HG02763 (cell line): ENCODE measurements at regions not wholly inside any gene's neighbourhood (a gene's known extent, or its start where the extent isn't known, plus 50 kb on each side); places are given as distances from the start of the nearest gene placed in this dataset.
"Not testable (repeated sequence)": the region's sequence is repeated elsewhere in the genome, so short reads cannot be mapped to it uniquely, and the experiment has no call there.

Experiments used
- ATAC-seq: cut with Tn5 transposase; IDR thresholded peaks from one replicate; pipeline ENCODE4 v1.9.1; 2021; ENCODE audit warnings: mild to moderate bottlenecking, moderate library complexity; ENCODE audit not compliant: unreplicated experiment

DNA sequence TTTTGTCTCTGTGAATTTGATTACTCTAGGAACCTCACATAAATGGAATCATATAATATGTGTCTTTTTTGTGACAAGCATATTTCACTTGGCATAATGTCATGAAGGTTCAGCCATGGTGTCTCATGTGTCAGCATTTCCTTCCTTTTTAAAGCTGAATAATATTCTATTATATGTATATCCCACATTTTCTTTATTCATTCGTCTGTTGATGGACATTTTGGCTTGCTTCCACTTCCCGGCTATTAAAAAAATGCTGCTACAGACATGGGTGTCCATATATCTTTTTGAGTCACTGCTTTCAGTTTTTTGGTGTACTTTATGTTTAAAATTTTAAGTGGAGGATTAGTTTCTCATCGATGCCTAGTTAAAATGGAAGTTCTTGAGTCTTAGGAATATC is 59.8 kb upstream of the C5orf63 start:
- ATAC-seq: no peak

DNA sequence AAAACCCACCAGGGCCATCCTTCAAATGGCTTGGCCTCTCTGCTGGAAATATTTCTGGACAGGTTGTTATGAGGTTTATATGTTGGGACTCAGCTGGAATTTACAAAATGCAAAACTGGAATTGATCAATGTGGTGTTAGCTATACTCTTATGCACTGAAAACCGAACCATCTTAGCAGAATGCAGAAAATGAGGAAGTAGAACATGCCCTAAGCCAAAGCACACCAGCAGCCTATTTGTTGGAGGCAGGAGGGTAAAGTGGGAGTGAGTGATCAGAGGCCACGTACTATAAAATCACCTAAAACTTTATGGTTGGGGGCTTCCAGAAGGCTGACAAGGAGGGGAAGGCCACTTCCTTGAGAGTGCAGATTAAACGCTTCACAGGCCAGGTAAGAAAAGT is 63.6 kb upstream of the C5orf63 start:
- ATAC-seq: no peak

DNA sequence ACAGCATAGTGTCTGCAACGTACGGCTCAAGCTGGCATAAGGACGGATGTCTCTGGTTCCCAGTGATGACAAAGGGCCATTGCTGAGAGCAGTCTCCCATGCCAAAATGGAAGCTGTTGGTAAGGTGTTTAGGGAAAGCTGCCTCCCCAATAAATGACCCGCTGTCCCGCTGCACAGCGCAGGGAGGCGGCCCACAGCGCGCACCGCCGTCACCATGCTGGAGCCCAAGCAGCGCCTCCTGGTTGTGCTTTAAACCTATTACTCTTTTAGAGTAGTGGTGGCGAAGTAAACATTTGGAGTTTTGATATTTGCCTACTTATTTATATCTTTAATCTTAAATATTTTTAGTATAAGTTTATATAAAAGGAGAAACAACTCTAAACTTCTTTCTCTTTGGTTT is 70.4 kb upstream of the C5orf63 start:
- no peak for ATAC-seq

DNA sequence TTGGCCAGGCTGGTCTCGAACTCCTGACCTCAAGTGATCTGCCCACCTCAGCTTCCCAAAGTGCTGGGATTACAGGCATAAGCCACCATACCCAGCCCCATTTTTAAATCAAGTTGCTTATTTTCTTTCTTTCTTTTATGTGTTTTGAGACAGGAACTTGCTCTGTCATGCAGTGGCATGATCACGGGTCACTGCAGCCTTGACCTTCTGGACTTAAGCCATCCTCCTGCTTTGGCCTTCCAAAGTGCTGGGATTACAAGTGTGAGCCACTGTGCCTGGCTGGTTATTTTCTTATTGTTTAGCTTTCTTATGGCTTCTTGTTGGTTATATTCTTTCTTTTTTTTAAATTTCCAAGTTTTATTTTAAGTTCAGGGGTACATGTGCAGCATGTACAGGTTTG is 79.7 kb upstream of the C5orf63 start:
- ATAC-seq: no peak

DNA sequence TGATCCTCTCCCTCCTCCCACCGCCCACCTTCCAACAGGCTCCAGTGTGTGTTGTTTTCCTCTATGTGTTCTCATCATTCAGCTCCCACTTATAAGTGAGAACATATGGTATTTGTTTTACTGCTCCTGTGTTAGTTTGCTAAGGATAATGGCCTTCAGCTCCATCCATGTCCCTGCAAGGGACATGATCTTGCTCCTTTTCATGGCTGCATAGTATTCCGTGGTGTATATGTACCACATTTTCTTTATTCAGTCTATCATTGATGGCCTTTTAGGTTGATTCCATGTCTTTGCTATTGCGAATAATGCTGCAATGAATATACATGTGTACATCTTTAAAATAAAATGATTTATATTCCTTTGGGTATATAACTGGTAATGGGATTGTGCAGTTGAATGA is 80.2 kb upstream of the C5orf63 start:
- ATAC-seq: no peak

DNA sequence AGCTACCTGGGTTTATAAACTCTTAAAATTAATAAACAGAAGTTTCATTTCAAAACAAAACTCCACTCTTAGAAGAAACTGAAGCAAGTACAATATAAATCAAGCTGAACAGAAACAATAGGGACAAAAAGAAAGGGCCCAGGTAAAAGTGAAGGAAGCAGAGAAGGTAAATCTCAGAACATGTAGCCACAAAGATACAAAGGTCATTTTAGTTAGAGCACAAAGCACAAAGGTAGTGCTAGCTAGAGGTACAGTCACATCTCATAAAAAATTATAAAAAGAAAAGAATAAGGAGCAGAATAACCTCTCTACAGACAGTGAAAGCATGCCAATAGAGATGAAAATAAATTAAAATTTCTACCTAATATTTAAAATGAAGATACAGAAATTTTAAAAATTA is 90.4 kb upstream of the C5orf63 start:
- no peak for ATAC-seq

DNA sequence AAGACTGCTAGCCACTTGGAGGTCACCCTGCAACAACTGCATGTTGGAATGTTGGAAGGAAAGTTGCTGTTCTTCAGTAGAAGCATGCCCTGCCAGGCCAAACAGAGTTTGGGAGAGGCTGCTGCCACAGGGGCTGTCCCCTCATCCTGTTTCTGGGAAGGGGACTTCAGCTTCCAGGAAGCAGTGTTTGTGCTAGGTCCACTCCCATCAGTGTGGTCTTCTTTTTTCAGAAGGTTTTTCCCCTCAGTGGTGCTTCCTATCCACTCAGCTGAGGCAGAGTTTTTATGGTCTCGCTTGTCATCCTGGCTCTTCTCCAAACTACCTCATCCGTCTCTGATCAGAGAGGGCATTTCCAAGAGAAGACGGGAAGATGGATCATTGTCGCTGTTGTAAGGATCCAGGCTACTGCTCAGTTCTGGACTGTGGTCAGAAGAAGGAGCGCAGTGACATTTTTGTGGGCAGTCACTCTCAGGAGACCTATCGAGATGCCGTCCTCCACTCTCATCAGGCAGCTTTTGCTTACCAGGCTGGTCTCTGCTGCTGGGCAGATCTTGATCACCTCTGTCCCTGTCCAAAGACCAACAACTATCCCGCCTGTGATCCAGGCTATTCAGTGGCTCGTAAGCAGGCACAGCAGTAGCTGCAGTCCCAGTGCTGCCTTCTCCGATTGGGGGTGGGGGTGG is 97.8 kb upstream of the C5orf63 start:
- no peak for ATAC-seq

DNA sequence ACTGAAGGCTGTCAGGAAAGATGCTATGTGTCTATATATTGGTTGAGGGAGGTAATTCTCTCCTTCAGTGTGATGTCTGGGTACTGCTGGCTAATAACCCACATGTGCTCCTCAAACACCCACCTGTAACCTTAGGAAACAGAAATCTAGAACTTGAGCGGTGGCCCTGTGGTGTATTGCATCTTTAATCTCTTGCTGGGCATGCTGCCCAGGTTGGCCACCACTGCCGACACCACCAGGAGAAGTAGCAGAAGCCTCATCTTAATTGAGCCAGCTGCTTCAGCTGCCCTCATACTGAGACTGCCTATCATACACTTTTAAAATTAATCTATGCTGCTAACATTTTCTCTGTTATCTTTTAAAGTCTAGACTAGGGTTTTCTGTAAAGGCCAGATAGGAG is 103.5 kb upstream of the C5orf63 start:
- ATAC-seq: no peak

DNA sequence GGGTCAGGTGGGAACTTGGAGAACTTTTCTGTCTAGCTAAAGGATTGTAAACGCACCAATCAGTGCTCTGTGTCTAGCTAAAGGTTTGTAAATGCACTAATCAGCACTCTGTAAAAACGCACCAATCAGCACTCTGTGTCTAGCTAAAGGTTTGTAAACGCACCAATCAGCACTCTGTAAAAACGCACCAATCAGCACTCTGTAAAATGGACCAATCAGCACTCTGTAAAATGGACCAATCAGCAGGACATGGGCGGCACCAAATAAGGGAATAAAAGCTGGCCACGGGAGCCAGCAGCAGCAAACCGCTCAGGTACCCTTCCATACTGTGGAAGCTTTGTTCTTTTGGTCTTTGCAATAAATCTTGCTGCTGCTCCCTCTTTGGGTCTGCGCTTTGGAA is 108.0 kb upstream of the MEGF10 start:
- ATAC-seq: not testable (repeated sequence)

DNA sequence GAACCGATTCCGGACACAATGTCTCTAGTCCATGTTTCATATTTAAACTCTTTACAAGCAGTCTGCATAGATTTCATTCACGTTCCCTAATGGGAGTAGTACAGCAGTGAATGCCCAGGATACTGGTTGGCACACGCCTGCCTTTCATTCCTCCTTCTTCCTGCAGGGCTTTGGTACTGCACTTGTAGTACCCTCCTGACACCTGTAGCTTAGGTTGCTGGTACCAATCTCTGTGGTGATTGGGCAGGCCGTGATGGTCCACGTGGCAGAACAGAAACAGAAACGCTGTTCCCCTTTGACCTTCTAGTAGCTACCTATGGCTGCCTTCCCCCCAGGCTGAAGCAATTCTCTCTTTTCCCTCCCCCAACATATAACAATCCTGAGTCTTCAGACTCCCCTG is 107.3 kb upstream of the MEGF10 start:
- no peak for ATAC-seq

DNA sequence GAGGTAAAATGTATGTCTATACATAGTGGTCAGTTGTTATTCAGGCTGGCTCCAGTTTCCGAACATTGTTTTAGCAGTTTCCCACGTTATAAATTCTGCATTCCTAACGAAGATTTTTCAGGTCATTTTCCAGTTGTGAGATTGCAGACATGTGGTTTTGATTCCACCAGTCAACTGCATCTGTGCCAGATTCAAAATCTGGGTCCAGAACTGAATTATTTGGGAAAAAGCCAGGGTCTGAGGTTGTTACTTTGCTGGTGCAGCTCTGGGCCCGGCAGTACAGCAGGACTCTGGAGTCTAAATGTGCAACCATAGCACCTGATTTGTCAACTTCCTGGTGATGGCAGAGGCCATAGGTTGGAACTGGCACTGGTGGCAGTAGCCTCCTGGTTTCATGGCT is 105.7 kb upstream of the MEGF10 start:
- ATAC-seq: no peak

DNA sequence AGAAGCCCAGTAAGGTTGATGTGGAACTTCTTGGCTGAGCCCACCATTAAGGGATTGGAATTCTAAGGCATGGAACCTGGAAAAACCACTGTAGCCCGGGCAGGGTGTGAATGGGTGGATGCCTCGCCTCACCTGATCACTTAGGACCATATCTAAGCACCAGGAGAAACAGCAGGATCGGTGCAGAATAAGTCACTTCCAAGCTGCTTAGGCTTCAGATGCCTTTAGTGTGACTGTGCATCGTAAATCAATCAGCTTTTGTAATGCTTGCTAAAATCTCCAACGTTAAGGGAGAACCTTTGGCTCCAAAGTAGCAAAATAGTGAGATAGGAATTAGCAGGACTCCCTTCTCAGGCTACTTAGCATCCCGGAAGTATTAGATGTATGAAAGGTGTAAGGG is 103.9 kb upstream of the MEGF10 start:
- ATAC-seq: no peak

DNA sequence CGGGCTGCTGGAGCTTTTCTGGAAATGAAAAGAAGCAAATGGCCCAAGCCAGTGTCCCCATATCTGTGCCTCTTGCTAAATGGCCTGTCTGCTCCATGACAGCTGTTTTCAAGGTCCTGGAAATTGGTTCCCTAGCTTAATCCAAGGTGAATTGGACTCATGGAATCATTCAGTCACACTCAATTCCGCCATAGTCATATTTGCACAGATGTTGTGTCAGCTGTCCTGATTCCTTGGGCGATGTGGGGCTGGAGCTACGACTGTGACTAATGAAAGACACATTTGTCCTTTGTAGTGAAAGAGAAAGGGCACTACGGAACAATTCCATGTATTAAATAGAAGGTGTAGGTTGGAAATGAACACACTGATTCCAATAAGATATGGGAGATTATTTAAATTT is 102.9 kb upstream of the MEGF10 start:
- no peak for ATAC-seq

DNA sequence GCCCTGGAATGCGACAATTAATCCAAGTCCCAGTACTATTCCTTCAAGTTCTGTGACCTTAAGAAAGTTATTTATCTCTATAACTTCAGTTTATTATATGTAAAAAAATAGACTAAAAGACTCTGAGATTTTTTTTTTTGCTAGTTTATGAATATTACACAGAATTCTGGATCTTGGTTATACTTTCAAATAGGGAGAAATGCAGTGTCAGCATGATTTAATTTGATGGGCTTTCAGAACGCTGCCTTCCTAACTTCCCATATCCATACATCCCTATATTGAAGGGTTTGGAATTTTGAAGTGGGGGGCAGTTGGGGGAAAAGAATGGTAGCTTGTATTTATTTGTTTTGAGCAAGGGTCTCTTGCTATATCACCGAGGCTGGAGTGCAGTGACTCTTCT is 98.4 kb upstream of the MEGF10 start:
- no peak for ATAC-seq

DNA sequence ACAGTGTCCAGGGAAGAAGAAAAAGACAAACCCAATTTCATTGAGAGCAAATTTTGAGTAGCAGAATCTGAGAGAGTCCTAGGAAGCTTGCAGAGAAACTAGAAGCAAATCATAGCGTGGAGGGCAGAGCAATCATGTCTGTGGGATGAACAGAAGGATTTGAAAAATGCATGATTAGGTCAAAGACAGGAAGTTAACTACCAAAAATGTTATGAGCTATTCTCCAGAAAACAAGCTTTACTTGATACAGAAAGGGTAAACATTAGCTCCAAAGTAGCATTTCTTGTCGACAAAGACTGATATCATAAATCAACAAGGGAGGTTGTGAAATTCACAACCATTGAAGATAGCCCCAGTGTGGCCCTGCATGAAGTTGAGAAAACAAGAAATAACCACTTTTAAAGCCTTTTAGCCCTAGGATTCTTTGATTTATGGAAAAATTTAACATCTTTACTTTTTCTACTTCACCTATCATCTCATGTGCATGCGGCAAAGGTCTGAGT is 97.7 kb upstream of the MEGF10 start:
- no peak for ATAC-seq

DNA sequence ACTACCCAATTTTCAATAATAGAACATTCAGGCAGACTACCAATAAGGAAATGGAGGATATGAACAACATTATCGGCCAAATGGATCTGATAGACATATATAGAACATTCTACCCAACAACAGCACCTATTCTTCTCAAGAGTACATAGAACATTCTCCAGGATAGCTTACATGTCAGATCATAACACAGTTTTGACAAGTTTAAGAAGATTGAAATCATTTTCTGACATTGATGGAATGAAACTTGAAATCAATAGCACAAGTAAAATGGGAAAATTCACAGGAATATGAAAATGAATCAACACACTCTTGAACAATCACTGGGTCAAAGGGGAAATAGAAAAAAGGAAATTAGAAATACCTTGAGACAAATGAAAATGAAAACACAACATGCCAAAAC is 94.6 kb upstream of the MEGF10 start:
- no peak for ATAC-seq

DNA sequence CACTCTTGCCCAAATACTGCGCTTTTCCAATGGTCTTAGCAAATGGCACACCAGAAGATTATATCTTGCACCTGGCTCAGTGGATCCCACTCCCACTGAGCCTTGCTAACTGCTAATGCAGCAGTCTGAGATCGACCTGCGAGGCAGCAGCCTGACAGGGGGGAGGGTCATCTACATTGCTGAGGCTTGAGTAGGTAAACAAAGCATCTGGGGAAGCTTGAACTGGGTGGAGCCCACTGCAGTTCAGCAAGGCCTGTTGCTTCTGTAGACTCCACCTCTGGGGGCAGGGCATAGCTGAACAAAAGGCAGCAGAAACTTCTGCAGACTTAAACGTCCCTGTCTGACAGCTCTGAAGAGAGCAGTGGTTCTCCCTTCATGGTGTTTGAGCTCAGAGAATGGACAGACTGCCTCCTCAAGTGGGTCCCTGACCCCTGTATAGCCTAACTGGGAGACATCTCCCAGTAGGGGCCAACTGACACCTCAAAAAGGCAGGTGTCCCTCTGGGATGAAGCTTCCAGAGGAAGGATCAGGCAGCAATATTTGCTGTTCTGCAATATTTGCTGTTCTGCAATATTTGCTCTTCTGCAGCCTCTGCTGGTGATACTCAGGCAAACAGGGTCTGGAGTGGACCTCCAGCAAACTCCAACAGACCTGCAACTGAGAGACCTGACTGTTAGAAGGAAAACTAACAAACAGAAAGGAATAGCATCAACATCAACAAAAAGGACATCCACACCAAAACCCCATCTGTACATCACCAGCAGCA is 93.0 kb upstream of the MEGF10 start:
- not testable (repeated sequence) for ATAC-seq

DNA sequence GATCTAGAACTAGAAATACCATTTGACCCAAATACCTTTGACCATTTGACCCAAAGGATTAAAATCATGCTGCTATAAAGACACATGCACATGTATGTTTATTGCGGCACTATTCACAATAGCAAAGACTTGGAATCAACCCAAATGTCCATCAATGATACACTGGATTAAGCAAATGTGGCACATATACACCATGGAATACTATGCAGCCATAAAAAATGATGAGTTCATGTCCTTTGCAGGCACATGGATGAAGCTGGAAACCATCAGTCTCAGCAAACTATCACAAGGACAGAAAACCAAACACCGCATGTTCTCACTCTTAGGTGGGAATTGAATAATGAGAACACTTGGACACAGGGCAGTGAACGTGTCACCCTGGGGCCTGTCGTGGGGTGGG is 87.9 kb upstream of the MEGF10 start:
- ATAC-seq: not testable (repeated sequence)

DNA sequence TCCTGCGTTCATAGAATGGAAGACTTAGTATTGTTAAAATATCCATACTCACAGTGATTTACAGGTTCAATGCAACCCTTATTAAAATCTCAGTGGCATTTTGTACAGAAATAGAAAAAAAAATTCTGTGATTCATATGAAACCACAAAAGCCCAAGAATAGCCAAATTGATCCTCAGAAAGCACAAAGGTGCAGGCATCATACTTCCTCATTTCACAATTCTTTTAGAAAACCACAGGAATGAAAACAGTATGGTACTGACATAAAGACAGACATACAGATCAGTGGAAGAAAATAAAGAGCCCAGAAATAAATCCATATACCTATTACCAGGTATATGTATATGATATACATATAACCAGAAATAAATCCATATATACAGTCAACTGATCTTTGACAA is 86.8 kb upstream of the MEGF10 start:
- ATAC-seq: no peak

DNA sequence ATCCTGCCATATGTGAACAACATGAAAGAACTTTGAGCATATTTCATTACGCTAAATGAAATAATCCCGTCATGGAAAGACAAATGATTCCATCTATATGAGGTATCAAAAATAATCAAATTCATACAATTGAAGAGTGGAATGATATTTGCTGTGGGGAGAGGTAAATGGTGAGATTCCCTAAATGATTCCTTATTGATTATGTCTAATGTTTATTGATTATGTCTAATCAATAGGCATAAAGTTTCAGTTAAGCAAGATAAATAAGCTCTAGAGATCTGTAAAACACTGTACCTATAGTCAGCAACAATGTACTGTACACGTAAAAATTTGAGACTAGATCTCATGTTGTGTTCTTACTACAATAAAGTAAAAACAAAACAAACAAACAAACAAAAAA is 85.4 kb upstream of the MEGF10 start:
- ATAC-seq: no peak

DNA sequence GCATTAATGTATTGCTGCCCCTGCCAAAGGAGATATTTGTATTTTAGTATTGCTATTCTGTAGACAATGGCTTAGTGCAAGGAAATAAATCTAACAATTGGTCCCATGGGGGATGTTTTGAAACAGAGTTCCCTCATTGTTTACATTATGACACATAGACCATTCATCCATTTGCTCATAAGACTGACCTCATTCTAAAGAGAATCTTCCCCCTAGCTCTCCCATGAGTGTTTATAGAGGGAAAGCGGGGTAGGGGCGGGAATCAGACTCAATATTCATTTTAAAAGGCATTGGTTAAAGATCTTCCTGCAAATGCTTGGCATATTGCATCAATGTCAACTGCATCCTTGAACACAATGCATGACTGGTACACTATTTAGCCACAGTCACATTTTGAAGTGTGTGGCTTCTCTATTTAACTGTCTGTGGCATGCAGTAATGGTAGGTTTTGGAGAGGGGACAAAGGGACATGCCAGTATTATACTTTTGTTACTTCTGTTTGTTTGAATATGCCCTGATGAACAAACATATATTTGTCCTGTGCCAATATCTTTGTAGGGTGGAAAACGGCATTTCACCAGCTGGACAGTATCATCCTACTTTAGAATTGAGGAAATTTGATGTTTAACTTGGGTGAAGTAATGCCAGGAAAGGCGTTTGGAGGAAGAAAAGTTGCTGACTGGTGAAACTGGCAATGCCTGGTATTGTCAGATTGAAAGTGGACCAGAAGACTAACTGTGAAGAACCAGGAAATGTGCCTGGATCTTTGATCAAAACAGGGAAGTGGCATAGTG is 84.1 kb upstream of the MEGF10 start:
- no peak for ATAC-seq

DNA sequence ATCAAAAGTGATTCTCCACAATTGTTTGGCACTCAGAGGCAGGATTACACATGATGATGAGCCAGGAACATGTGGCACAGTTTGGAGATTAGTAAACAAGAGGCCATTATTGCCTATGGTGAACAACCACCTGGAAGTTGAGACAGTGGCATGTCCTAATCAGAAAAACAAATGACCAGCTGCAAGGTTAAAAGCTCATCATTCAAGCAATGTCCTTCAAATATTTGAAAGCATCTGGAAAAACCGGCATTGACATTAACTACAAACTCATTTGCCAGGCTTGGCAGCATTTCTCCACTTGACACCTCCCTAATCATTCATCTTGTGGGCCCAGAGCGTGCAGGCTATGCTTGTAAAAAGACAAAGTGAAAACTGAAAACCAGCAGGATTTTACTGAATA is 80.6 kb upstream of the MEGF10 start:
- no peak for ATAC-seq
